Peyer's patch (tissue), 4 donors: ENCODE measurements at regions not wholly inside any gene's neighbourhood (a gene's known extent, or its start where the extent isn't known, plus 50 kb on each side); places are given as distances from the start of the nearest gene placed in this dataset.

Experiments
- CTCF ChIP-seq, 6 experiments: fragments of 450-650 bp in 4 of 6; fragments of 200-600 bp in 2 of 6; sonication (generic) in 1 of 6; IDR thresholded peaks; one replicate each; pipeline ENCODE4 v1.5.1; 2017 to 2019; ENCODE audit warnings: antibody characterized with exemption in 6 of 6, mild to moderate bottlenecking in 3 of 6, moderate library complexity in 1 of 6
- POLR2A ChIP-seq, 2 donors: fragments of 450-650 bp; IDR thresholded peaks; one replicate each; pipeline ENCODE4 v1.5.1; 2017; ENCODE audit warnings: antibody characterized with exemption in 2 of 2, mild to moderate bottlenecking in 2 of 2, moderate library complexity in 2 of 2

GRCh38 chr5:171623107-171623506 is 162.5 kb upstream of the SMIM23 start:
- TF ChIP-seq POLR2A (IDR thresholded peaks at IDR 0.05) (no peak), CTCF (IDR thresholded peaks at IDR 0.05) (no peak)
